ENCODE measurements at regions not wholly inside any gene's neighbourhood (a gene's known extent, or its start where the extent isn't known, plus 50 kb on each side); places are given as distances from the start of the nearest gene placed in this dataset.

GRCh38 chr20:6299456-6299855, 176.6 kb upstream of the FERMT1 start:
- TF ChIP-seq CTCF (IDR thresholded peaks at IDR 0.05; ENCODE audit: insufficient read depth, low read length) (no peak), POLR2AphosphoS5 (IDR thresholded peaks at IDR 0.05; ENCODE audit: low read depth) (no peak), SPI1 (IDR thresholded peaks at IDR 0.05; ENCODE audit: borderline replicate concordance, low read depth) (no peak)

Data from HL-60 (cell line).